Activated naive CD8-positive, alpha-beta T cell treated with anti-CD3 and anti-CD28 coated beads, Interleukin-2, amount 10 ng/mL, durations not matched to agents 7 days and 5 days (primary cell): ENCODE measurements at regions not wholly inside any gene's neighbourhood (a gene's known extent, or its start where the extent isn't known, plus 50 kb on each side); places are given as distances from the start of the nearest gene placed in this dataset.
"Not testable (repeated sequence)": the region's sequence is repeated elsewhere in the genome, so short reads cannot be mapped to it uniquely, and the experiment has no call there.

Experiments used
- ATAC-seq: fragments of 150-1000 bp; cut with Tn5 transposase; one replicate; pipeline ENCODE4 v1.10.0; 2021; ENCODE audit warnings: low read depth, moderate library complexity
- POLR2A ChIA-PET: fragments of 350-600 bp; sonication (Branson Sonifier 250); formaldehyde crosslinking; loops from one replicate; lab custom pipeline; 2021; ENCODE audit warnings: antibody characterized with exemption; lab: Charles Lee
- DNase-seq: peaks from one replicate; pipeline ENCODE4 v3.0.0; 2021
- H3K27ac Mint-ChIP-seq: one replicate; pipeline ENCODE4 v1.8.0; 2022; ENCODE audit warnings: mild to moderate bottlenecking, mixed read lengths
- H3K27me3 Mint-ChIP-seq: one replicate; pipeline ENCODE4 v1.8.0; 2022; ENCODE audit warnings: mild to moderate bottlenecking, moderate library complexity, mixed read lengths
- H3K36me3 Mint-ChIP-seq: one replicate; pipeline ENCODE4 v1.8.0; 2021; ENCODE audit warnings: mild to moderate bottlenecking, mixed read lengths
- H3K4me1 Mint-ChIP-seq: one replicate; pipeline ENCODE4 v1.8.0; 2021; ENCODE audit warnings: mixed read lengths
- H3K4me3 Mint-ChIP-seq: one replicate; pipeline ENCODE4 v1.8.0; 2022; ENCODE audit warnings: mild to moderate bottlenecking, moderate library complexity, mixed read lengths
- H3K9me3 Mint-ChIP-seq: one replicate; pipeline ENCODE4 v1.8.0; 2021; ENCODE audit warnings: mixed read lengths

GRCh38 chr6:130628862-130629261, 198.3 kb upstream of the SMLR1 start:
- Mint-ChIP-seq H3K9me3 (peaks cover 4% of the 10 kb centered on the region), H3K4me3 (no peak overlapping the region), H3K4me1 (peaks cover 5% of the 10 kb centered on the region), H3K27ac (no peak overlapping the region), H3K36me3 (no peaks in the 10 kb centered on the region), H3K27me3 (no peaks in the 10 kb centered on the region)
- no peak for ATAC-seq
- POLR2A ChIA-PET: no interaction called here
- DNase-seq: no peak

GRCh38 chr6:130629640-130630039, 197.6 kb upstream of the SMLR1 start:
- Mint-ChIP-seq H3K9me3 (peaks cover 4% of the 10 kb centered on the region), H3K36me3 (no peaks in the 10 kb centered on the region), H3K4me3 (no peak overlapping the region), H3K27me3 (no peaks in the 10 kb centered on the region), H3K27ac (no peak overlapping the region), H3K4me1 (peaks cover 5% of the 10 kb centered on the region)
- DNase-seq: no peak
- POLR2A ChIA-PET: no interaction called here
- ATAC-seq: no peak

GRCh38 chr6:130632277-130632676, 194.9 kb upstream of the SMLR1 start:
- ATAC-seq (no peak), DNase-seq (no peak)
- peaks cover 10% of the 10 kb centered on the region for H3K36me3 Mint-ChIP-seq
- POLR2A ChIA-PET: no interaction called here
- H3K4me3 Mint-ChIP-seq: no peak overlapping the region
- no peaks in the 10 kb centered on the region for H3K27me3 Mint-ChIP-seq
- peaks cover 3% of the 10 kb centered on the region for H3K4me1 Mint-ChIP-seq
- no peak overlapping the region for H3K27ac Mint-ChIP-seq
- H3K9me3 Mint-ChIP-seq: peaks cover 12% of the 10 kb centered on the region

GRCh38 chr6:130632897-130633296, 194.3 kb upstream of the SMLR1 start:
- Mint-ChIP-seq H3K27ac (no peak overlapping the region), H3K36me3 (peaks cover 15% of the 10 kb centered on the region), H3K9me3 (peaks cover 13% of the 10 kb centered on the region), H3K4me1 (peaks cover 3% of the 10 kb centered on the region), H3K27me3 (no peaks in the 10 kb centered on the region), H3K4me3 (no peak overlapping the region)
- ATAC-seq (no peak), DNase-seq (no peak)
- POLR2A ChIA-PET: no interaction called here

- Mint-ChIP-seq H3K36me3 (peaks cover 22% of the 10 kb centered on the region), H3K9me3 (peaks cover 32% of the 10 kb centered on the region), H3K4me1 (peaks cover 4% of the 10 kb centered on the region), H3K4me3 (no peak overlapping the region), H3K27ac (no peak overlapping the region), H3K27me3 (no peaks in the 10 kb centered on the region)
- no peak for DNase-seq
- ATAC-seq: no peak
- POLR2A ChIA-PET: no interaction called here
Measured at GRCh38 chr6:130643361-130643760, 183.8 kb upstream of the SMLR1 start.

GRCh38 chr6:130644175-130644574, 183.0 kb upstream of the SMLR1 start:
- POLR2A ChIA-PET: no interaction called here
- no peak overlapping the region for H3K27ac Mint-ChIP-seq
- H3K9me3 Mint-ChIP-seq: peaks cover 26% of the 10 kb centered on the region
- no peak overlapping the region for H3K4me3 Mint-ChIP-seq
- H3K27me3 Mint-ChIP-seq: no peaks in the 10 kb centered on the region
- DNase-seq (no peak), ATAC-seq (no peak)
- peaks cover 4% of the 10 kb centered on the region for H3K4me1 Mint-ChIP-seq
- peaks cover 17% of the 10 kb centered on the region for H3K36me3 Mint-ChIP-seq

- H3K27ac Mint-ChIP-seq, H3K4me3 Mint-ChIP-seq, DNase-seq, H3K4me1 Mint-ChIP-seq, H3K27me3 Mint-ChIP-seq, POLR2A ChIA-PET, ATAC-seq: not testable (repeated sequence)
- peaks cover 27% of the 10 kb centered on the region for H3K9me3 Mint-ChIP-seq
- peaks cover 13% of the 10 kb centered on the region for H3K36me3 Mint-ChIP-seq
Measured at GRCh38 chr6:130644769-130645168, 182.4 kb upstream of the SMLR1 start.

- ATAC-seq (no peak), DNase-seq (no peak)
- Mint-ChIP-seq H3K4me1 (peaks cover 6% of the 10 kb centered on the region), H3K27me3 (no peaks in the 10 kb centered on the region), H3K9me3 (peaks cover 28% of the 10 kb centered on the region), H3K27ac (no peak overlapping the region), H3K4me3 (no peak overlapping the region), H3K36me3 (peaks cover 11% of the 10 kb centered on the region)
- POLR2A ChIA-PET: no interaction called here
Measured at GRCh38 chr6:130647246-130647645, 180.0 kb upstream of the SMLR1 start.

- Mint-ChIP-seq H3K27me3 (peaks cover 1% of the 10 kb centered on the region), H3K9me3 (peaks cover 13% of the 10 kb centered on the region), H3K4me1 (peaks cover 4% of the 10 kb centered on the region), H3K36me3 (peaks cover 4% of the 10 kb centered on the region), H3K4me3 (no peak overlapping the region), H3K27ac (no peak overlapping the region)
- DNase-seq: no peak
- POLR2A ChIA-PET: no interaction called here
- no peak for ATAC-seq
Measured at GRCh38 chr6:130655586-130655985, 171.6 kb upstream of the SMLR1 start.

- DNase-seq: no peak
- no peaks in the 10 kb centered on the region for H3K36me3 Mint-ChIP-seq
- H3K9me3 Mint-ChIP-seq: peaks cover 3% of the 10 kb centered on the region
- no peak overlapping the region for H3K27ac Mint-ChIP-seq
- H3K4me3 Mint-ChIP-seq: no peak overlapping the region
- no peak for ATAC-seq
- H3K4me1 Mint-ChIP-seq: no peaks in the 10 kb centered on the region
- POLR2A ChIA-PET: no interaction called here
- peaks cover 1% of the 10 kb centered on the region for H3K27me3 Mint-ChIP-seq
Measured at GRCh38 chr6:130661077-130661476, 166.1 kb upstream of the SMLR1 start.

GRCh38 chr6:130666786-130667185, 160.4 kb upstream of the SMLR1 start:
- DNase-seq (no peak), ATAC-seq (no peak)
- no peak overlapping the region for H3K4me3 Mint-ChIP-seq
- H3K27ac Mint-ChIP-seq: no peak overlapping the region
- no peaks in the 10 kb centered on the region for H3K27me3 Mint-ChIP-seq
- no peaks in the 10 kb centered on the region for H3K4me1 Mint-ChIP-seq
- H3K36me3 Mint-ChIP-seq: no peaks in the 10 kb centered on the region
- peaks cover 4% of the 10 kb centered on the region for H3K9me3 Mint-ChIP-seq
- POLR2A ChIA-PET: no interaction called here

GRCh38 chr6:130670142-130670541, 157.1 kb upstream of the SMLR1 start:
- no peaks in the 10 kb centered on the region for H3K27me3 Mint-ChIP-seq
- H3K36me3 Mint-ChIP-seq: peaks cover 4% of the 10 kb centered on the region

GRCh38 chr6:130671119-130671518, 156.1 kb upstream of the SMLR1 start:
- no peak for DNase-seq
- no peaks in the 10 kb centered on the region for H3K27me3 Mint-ChIP-seq
- POLR2A ChIA-PET: no interaction called here
- no peak for ATAC-seq
- peaks cover 6% of the 10 kb centered on the region for H3K9me3 Mint-ChIP-seq
- H3K36me3 Mint-ChIP-seq: peaks cover 4% of the 10 kb centered on the region
- no peak overlapping the region for H3K27ac Mint-ChIP-seq
- H3K4me3 Mint-ChIP-seq: no peak overlapping the region
- H3K4me1 Mint-ChIP-seq: peaks cover 2% of the 10 kb centered on the region

More at GRCh38 chr6:130670142-130670541, 157.1 kb upstream of the SMLR1 start:
- no peak for ATAC-seq
- Mint-ChIP-seq H3K27ac (no peak overlapping the region), H3K4me3 (no peak overlapping the region), H3K4me1 (no peaks in the 10 kb centered on the region), H3K9me3 (peaks cover 6% of the 10 kb centered on the region)
- POLR2A ChIA-PET: no interaction called here
- DNase-seq: no peak

GRCh38 chr6:130671577-130671976, 155.6 kb upstream of the SMLR1 start:
- no peak for ATAC-seq
- peaks cover 4% of the 10 kb centered on the region for H3K36me3 Mint-ChIP-seq

GRCh38 chr6:130672153-130672552, 155.1 kb upstream of the SMLR1 start:
- H3K27ac Mint-ChIP-seq: no peak overlapping the region
- H3K36me3 Mint-ChIP-seq: peaks cover 8% of the 10 kb centered on the region
- ATAC-seq (no peak), DNase-seq (no peak)
- peaks cover 5% of the 10 kb centered on the region for H3K4me1 Mint-ChIP-seq
- H3K9me3 Mint-ChIP-seq: peaks cover 14% of the 10 kb centered on the region
- POLR2A ChIA-PET: no interaction called here
- no peaks in the 10 kb centered on the region for H3K27me3 Mint-ChIP-seq
- no peak overlapping the region for H3K4me3 Mint-ChIP-seq

More at GRCh38 chr6:130671577-130671976, 155.6 kb upstream of the SMLR1 start:
- Mint-ChIP-seq H3K27ac (no peak overlapping the region), H3K27me3 (no peaks in the 10 kb centered on the region), H3K4me1 (peaks cover 5% of the 10 kb centered on the region), H3K9me3 (peaks cover 10% of the 10 kb centered on the region), H3K4me3 (no peak overlapping the region)
- no peak for DNase-seq
- POLR2A ChIA-PET: no interaction called here
